Amygdala (tissue), 56 donors: ENCODE measurements at regions not wholly inside any gene's neighbourhood (a gene's known extent, or its start where the extent isn't known, plus 50 kb on each side); places are given as distances from the start of the nearest gene placed in this dataset.

Source experiments
- DNase-seq, 56 donors: peaks; one replicate each; lab custom pipeline; 2025; lab: John Stamatoyannopoulos, UW

DNA sequence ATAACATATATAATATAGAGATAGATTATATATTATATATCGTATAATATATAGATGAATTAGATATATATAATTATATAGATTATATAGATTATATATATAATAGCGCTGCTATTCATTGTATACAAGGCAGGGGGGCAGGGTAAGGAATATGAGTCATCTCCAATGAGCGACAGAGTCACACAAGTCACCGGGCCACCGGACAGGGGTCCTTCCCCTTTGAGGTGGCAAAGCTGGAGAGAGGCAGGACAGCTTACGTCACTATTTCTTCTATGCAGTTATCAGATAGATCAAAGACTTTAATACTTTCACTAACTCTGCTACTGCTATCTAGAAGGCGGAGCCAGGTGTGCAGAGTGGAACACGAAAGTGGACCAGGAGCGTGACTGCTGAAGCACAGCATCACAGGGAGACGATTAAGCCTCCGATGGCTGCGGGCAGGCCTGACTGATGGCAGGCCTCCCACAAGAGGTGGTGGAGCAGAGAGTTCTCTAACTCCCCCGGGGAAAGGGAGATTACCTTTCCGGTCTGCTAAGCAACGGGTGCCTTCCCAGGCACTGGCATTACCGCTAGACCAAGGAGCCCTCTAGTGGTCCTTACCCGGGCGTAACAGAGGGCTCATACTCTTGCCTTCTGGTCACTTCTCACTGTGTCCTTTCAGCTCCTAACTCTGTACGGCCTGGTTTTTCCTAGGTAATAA, 2154.7 kb downstream of the MRPL39 start:
- DNase-seq, result no peak

DNA sequence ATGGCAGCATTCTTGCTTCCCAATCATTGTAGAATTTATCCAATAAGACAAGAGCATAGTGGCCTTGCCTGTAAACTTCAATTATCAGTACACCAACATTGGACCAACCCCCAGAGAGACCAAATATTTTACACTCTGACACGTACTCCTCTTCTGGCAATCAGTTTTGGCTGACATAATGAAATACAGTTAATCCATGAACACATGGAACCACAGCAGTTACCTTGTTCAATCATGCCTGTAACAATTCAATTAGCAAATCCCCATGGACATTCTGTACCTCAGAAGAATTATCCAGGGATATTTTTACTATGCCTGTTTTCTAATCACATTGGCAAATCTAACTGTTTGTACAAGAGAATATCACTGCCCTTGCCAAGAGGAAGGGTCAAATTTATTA, 2162.0 kb downstream of the MRPL39 start:
- no peak for DNase-seq

DNA sequence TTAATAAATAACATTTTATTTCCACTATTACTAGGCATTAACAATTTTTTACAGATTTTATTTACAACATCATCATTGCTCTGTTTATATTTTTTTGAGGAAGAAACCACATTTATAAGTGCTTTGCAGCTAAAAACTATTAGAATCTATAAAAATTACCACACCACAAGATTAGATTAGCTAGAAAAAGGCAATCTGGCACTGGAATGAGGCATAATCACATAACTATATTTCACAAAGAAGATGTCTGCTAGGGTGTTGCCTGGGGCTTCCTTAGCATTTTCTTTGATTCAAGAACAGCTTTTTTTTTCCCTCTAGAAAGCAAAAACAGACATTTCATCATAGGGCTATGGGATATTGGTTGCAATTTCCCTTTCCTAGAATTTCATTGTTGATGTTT, 2169.2 kb downstream of the MRPL39 start:
- no peak for DNase-seq

- DNase-seq, result no peak
Measured at GRCh38 chr21:23402929-23403520, 2204.3 kb downstream of the MRPL39 start.

DNA sequence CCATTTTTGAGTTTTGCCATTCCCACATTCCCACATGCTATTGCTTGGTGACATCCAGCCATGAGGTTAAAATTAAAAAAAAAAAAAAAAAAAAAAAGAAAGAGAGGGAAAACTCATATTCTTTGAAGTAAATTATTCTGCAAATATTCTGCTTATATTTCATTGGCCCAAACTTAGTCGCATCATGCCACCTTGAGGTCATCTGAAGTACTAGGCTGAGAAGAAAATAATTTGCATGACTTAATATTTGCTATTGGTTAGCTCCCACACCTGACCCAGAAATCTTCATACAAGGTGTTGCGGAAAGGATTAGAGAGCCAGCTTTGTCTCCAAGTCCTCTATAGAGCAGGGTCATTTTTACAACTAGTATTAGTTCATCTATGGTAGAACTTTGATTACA, 2206.0 kb downstream of the MRPL39 start:
- no peak for DNase-seq

DNA sequence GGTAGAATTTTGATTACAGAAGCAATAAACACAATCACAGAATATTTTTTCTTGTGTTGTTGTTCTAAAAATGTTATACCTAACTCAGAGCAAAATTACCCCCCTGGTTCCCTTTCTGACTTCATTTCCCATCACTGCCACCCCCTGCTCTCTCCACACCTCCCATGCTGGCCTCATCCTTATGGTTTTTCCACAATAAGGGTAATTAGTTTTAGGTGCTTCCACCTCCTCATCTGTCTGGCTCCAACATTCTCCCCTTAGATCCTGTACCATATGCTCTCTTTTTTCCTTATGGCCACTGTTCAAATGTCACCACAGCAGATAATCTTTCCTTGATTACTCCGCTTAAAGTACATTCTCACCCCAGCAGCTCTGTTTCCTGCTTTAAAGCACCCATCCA, 2208.6 kb downstream of the MRPL39 start:
- no peak for DNase-seq

GRCh38 chr21:23394458-23394857, 2212.8 kb downstream of the MRPL39 start:
- no peak for DNase-seq

- no peak for DNase-seq
Measured at GRCh38 chr21:23384679-23385078, 2222.6 kb downstream of the MRPL39 start.

DNA sequence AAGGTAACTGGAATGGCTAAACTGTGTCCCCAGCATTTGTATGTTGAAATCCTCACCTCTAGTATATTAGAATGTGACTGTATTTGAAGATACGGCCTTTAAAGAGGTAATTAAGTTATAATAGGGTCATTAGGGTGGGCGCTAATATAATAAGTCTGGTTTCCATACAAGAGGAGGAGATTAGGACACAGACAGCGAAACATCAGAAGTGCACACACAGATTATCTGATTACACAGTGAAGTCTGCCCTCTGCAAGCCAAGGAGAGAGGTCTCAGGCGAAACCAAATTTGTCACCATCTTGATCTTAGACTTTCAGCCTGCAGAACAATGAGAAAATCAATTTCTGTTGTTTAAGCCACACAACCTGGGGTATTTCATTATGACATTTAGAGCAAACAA, 2233.1 kb downstream of the MRPL39 start:
- no peak for DNase-seq

DNA sequence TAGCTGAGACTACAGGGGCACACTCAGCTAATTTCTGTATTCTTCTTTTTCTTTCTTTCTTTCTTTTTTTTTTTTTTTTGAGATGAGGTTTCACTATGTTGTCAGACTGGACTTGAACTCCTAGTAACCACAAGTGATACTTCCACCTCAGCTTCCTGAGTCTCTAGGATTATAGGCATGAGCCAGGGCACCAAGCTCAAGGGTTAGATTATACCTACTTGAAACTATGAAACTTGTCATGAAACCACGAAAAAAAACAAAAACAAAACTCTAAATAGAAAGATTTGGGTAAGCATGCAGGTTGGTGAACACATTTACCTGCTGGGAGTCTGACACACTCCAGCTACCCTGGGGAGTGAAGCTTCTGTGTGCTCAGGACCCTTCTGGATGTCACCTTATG, 2250.4 kb downstream of the MRPL39 start:
- DNase-seq, result no peak

- no peak for DNase-seq
Measured at GRCh38 chr21:23316190-23316589, 2291.1 kb downstream of the MRPL39 start.

- DNase-seq, result no peak
Measured at GRCh38 chr21:23308741-23309140, 2298.5 kb downstream of the MRPL39 start.

DNA sequence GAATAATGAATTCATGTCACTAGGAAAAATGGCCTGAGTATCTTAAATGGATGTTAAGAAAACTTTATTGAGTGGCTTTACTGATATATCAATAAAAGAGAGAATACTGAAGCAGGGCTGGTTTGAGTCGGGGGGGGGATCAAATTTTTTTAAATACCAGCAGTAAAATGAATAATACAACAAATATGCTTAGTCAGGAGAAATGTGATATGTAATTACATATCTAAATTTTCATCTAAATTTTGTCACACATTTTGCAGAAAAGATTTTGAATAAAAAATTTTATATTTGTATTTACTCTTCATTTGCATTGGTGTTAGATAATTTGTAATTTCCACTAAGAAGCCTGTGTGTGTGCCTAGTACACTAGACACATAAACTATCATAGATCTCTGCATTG, 2300.2 kb downstream of the MRPL39 start:
- no peak for DNase-seq

DNA sequence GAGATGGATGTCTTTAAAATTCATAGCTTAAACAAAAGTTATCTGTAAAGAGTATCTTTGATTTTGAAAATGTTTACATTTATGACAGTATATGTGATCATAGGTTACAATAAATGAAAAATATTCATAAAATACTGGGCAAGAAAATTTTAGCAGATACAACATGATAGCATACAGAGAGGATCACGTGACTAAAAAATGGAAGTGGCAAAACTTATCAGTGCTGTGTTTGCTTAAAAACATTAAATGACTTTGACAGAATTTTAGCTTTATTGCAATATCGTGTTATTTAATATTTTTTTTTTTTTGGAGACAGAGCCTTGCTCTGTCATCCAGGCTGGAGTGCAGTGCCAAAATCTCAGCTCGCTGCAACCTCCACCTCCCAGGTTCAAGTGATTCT, 2294.1 kb downstream of the NCAM2 start:
- no peak for DNase-seq

GRCh38 chr21:23281917-23282316, 2283.7 kb downstream of the NCAM2 start:
- no peak for DNase-seq

GRCh38 chr21:23249760-23250159, 2251.6 kb downstream of the NCAM2 start:
- DNase-seq, result no peak

GRCh38 chr21:23247334-23247733, 2249.1 kb downstream of the NCAM2 start:
- no peak for DNase-seq

DNA sequence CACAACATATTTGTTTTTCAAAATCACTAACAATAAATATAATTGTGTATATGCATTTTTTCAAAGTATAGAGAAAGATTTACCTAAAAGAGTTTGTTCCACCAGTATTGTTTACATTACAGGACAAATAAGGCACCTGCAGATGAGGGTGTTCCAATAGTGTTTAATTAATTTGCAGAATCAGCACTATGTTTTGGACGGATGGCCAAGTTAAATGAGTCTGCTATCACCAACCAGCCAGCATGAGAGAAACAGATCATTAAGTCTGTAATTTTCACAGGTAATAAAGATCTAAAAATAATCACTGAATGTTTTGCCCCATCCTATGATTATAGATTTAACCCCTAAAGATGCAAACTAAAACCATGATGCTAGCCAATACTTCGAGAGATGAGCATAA, 2247.0 kb downstream of the NCAM2 start:
- DNase-seq, result no peak

DNA sequence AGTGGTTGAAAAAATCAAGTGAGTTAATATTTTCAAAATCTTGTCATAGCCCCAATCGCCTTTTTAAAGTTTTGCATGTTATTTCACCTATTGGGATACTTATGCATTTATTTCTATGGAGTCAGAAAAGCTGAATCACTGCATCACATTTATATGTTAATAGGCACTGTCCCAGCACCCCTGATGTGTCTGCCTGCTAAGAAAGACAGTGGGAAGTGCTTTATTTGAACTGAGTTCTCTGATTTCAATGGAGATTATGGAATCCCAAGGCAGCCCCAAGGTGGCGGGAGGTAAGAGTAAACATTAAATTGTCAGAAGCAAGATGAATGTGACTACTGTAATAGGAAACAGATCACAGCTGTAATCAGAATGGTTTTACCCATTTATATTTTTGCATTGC, 2225.7 kb downstream of the NCAM2 start:
- no peak for DNase-seq

DNA sequence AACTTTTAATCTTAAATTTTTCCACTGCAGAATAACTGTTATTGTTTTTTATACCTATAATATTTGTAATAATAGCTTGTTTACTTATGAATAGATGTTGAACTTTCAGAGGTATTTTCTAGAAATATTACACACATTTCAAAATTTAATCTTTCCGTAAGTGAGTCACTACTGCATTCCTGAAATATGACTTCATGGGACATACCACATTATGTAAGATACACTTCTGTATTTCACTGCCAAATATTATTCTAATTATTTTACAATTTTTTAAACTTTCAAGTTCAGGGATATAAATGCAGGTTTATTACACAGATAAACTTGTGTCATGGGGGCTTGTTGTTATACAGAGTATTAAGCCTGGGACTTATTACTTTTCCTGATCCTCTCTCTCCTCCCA, 2220.5 kb downstream of the NCAM2 start:
- DNase-seq, result no peak

GRCh38 chr21:23217597-23217996, 2219.4 kb downstream of the NCAM2 start:
- no peak for DNase-seq

DNA sequence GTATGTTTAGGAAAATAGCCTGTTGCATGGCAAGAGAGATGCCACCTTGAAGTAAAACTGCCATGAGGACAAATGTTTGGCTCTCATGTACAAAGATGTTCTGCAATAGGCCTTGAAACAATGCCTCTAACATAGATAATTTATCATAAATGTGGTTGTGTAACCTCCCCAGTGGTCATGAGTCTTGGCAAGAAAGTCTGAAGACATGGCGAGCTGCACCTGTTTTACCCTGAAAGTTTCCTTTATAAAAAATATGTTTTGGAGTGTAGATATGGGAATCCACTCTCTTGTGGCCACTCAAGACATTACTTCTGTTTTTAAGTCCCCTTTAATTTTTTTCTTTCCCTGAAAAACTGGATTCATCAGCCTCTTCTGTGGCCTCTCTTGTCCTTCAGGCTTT, 2217.1 kb downstream of the NCAM2 start:
- DNase-seq, result no peak
